Globus pallidus (tissue), 1 donor: ENCODE measurements at regions not wholly inside any gene's neighbourhood (a gene's known extent, or its start where the extent isn't known, plus 50 kb on each side); places are given as distances from the start of the nearest gene placed in this dataset.

Experiments used
- DNase-seq: peaks from one replicate; pipeline ENCODE4 v3.0.0-alpha.2; 2015; ENCODE audit warnings: low spot score

DNA sequence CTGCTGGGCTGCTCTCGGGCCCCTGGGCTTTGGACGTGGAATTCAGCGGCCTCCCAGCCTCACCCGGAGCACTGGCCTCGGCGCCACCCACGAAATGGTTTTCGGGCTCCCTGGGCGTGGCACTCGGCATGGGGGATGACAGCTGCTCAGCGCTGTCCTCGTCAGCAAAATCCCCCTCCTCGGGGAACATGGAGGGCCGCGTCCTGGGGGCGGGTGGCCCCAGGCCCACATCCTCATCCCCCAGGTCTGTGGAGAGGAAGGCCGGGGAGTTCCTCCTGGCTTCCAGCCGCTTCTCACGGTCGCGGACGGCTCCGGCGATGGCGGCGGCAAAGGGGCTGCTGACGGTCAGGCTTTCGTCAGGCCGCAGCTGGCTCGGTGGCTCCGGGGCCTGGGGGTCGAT is 88.4 kb downstream of the CTTN start:
- DNase-seq, result no peak

- no peak for DNase-seq
These were observed 88.8 kb downstream of the CTTN start for GRCh38 chr11:70487160-70487559.

GRCh38 chr11:70487756-70488155 is 89.4 kb downstream of the CTTN start:
- no peak for DNase-seq

DNA sequence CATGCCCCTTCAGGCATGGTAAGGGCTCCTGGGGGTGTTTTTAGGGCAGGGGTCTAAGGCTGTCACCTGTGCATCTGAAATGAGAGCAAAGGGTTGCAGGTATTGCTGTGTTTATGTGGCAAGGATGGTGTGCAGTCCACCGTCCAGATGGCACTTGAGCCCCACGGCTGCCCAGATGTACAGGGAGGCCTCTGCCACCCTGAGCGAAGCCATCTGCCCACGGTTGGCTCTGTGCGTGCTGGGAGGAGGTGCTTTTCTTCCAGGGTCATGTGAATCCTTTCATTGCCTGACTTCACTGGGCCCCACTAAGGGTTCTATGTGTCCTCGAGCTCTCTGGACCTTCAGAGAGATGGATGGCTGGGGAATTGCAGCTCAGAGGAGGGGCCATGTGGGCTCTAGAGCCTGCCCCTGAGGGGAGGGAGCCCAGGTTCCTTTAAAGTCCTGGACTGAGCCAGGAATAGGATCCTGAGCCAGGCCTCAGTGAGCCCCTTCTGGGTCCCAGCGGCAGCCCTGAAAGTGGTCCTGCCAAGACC is 89.9 kb downstream of the CTTN start:
- no peak for DNase-seq

GRCh38 chr11:70489276-70489675 is 90.9 kb downstream of the CTTN start:
- no peak for DNase-seq

DNA sequence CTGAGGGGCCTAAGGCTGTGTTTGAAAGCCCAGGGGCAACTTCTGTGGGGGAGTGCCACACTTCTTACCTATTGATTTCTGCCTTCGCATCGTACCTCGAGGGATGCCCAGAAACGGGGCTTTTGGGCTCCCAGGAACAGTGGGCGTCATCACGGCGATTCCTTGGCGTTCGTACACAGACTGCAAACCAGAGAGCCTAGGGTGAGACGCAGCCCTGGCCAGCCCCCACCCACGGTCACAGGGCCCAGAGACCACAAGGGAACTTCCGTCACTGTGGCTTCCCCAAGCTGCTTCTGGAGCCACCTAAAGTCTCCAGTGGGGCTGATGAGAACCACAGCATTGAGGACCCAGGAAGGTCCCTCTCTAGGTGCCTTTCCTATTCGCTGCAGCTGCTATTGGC is 91.9 kb downstream of the CTTN start:
- DNase-seq, result no peak

DNA sequence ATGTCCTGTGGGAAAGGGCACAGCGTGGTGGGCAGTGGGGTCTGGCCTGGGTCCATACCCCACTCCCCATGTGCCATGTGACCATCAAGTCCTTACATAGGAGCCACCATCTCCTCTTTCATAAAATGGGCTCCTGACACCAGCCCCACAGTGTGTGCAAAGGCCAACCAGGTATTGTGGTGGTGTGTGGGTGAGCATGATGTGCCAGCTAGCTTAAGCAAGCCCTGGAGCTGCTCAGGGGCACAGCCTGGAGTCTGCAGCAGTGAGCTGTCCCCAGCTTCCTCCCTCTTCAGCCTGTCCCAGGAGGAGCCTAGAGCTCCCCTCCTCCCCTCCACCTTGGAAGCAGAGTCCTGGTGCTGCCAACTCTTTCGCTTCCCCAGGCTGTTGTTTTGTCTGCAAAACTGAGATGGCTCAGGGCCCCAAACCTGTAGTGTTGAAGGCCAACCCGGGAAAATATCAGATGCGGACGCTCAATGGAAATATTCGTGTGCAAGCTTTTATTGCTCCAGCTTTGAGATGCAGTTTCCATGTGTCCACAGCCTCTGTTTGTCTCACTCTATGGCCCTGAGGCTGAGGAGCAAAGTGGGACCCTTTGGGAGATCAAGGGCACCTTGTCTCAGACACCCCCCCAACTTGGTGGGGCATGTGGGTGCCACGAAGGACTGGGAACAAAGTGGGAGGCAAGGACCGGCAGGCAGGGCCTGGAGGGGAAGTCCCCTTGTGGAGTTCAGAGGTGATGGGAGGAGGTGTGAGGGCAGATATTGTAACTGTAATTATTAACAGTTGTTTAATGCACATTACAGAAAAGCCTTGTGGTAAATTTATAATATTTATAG is 92.6 kb downstream of the CTTN start:
- no peak for DNase-seq

DNA sequence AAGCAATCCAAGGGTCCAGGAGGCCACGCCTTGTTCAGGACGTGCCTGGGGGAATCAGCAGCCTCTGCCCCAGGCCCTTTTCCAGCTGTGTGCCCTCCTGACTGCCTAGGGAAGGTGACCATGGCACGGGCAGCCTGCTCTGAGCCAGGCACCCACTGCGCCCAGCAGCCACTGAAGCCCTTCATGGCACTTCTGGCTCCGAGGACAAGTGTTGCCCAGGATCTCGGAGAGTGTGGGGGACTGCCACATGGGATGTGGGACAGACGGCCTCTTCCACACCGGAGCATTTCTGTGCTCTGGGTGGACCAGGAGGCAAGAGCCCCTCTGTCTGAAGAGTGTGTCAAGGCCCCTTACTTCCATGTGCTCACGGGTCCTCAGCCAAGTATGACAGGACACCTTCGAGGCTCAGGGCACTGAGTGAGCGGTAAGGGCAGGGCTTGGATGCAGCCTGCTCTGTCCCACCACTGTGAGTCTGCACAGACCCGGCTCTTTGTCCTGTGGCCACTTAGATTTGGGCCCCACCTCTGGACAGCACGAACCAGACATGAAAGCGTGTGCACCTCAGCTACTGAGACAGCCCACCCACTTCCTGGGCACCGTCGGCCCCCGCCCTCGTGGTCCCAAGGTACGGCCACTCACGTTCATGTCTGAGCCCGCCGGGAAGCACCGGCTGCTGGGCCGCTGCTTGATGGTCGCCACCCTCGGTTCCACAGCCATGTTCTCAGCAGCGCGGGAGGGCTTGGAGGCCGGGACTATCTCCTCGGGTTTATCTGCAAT is 93.6 kb downstream of the CTTN start:
- no peak for DNase-seq

DNA sequence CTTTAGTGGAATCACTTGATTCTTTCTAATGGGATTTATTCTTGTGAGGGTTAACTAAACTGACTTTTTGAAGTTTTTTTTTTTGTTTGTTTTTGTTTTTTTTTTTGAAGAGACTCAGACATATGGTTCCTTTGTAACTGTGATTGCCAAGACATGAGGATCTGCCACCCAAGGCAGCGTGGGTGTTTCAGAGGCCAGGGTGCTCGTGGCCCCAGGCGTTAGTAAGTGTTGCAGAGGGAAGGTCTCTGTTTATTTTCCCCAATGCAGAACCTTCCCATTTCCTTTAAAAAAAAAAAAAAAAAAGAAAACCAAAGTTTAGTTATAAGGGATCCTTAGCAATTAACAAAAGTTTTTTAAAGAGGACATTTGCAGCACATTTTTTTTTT is 94.8 kb downstream of the CTTN start:
- no peak for DNase-seq

GRCh38 chr11:70493891-70494290 is 95.6 kb downstream of the CTTN start:
- DNase-seq, result no peak

DNA sequence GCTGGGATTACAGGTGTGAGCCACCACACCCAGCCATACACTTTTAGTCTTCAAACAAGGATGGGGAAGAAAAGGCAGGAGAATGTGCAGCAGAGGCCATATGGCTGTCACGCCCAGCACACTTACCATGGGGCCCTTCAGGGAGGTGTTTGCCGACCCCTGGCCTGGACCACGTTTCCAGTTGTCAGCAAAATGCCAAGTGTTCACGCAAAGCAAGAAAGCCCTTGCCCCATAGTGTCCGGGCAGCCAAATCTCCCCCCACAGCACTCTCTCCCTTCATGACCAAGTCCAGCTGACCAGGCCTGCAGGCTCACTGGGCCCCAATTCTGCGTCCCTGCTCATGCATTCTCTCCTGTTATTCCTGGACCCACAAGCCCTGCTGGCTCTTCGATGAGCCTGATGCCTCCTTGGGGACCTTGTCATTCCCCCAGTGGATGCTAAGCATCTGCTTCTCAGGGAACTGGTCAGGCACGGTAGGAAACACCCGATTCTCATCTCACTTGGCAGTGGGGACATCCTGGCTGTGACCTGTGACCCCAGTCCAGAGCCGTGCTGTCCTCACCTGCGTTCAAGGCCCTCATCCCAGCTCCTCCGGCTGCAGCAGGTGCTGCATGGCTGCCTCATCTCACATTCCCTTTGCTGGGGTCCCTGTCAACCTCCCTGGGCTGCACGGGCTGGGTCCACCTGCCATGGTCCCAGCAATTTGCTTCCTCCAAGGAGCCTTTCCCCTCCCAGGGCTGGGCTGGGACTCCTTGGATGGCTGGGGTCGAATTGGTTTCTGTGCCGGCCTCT is 96.4 kb downstream of the CTTN start:
- DNase-seq, result no peak

- no peak for DNase-seq
These were observed 97.3 kb downstream of the CTTN start for GRCh38 chr11:70495351-70496310.

DNA sequence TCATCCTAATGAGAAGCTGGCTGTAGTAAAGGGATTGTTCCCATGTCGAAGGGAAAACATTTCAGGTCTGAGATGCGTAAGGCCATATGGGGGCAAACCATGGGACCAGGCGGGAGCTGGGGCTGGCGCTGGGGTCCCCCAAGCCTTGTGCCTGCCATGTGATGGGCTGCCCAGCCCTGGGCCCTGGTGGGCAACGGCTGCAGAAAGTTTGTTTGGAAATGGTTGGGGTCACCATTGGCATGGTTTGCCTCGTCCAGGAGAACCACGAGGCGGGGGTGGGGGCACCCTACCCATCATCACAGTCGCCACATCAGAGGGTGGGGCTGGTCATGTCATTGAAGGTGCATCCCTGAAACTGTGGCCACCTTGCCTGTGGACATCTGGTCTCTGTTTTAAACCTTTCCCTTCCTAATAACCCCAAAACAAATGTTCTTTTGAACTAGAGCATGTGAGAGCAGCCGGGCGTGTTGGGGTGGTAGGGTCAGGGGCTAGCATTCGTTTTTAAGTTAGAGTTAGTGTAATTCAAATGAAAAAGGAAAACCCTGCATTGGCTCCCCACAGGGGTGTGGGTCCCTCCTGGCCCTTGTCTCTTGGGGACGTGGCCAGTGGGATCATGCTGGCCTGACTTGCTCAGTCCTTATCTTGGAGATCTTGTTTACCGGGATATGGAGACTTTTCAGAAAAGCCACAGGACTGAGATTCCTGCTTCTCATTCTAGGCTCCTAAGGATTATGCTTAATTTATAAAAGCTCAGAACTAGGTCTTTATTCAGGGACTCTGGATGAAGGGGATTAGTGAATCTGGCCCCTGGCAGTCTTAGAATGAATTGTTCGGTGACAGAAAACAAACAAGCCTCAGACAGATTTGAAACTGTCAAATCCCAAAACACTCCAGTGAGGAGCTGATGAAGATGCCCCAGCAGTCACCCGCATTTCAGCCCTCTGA is 98.5 kb downstream of the CTTN start:
- no peak for DNase-seq

DNA sequence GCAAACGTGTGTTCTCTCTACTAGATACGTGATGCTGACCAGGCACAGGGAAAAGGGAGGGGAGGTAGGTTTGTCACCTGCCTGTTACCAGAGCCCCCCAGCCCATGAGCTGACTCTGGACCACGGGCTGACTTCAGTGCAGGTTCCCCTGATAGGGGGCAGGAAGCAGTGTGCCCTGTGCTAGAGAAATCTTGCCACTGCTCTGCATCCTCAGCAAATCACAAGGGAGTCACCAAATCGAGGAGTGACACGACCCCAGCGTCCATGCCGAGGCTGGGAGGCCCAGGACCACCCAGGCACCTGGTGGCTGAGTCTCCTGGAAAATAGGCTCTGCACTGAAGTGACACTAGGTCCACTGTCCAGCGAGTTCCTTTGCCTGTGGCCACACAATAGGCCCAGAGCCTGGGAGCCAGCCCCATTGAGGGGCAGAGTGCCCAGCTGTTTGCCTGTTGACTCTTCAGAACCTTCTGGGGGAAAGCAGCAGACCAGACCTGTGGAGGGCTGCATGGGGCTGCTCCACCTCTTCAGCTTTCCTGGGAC is 99.3 kb downstream of the CTTN start:
- no peak for DNase-seq

DNA sequence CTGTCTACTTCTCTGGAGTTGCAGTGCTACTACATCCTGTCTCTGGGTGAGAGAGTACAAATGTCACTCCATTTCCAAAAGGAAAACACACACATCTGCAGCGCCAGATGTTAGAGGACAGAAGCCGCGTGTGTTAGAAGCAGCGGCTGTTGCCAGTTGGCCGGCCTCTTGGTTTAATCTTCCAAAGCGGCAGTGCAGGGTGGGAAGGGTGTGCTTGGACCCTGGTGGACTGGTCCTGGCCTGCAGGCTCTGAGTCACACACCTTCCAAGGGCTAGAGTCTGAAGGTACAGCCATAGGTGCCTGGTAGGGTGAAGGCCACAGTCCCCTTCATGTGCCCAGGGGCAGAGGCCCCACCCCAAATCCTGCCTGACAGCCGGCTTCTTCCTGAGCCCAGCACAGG is 99.8 kb downstream of the CTTN start:
- no peak for DNase-seq

DNA sequence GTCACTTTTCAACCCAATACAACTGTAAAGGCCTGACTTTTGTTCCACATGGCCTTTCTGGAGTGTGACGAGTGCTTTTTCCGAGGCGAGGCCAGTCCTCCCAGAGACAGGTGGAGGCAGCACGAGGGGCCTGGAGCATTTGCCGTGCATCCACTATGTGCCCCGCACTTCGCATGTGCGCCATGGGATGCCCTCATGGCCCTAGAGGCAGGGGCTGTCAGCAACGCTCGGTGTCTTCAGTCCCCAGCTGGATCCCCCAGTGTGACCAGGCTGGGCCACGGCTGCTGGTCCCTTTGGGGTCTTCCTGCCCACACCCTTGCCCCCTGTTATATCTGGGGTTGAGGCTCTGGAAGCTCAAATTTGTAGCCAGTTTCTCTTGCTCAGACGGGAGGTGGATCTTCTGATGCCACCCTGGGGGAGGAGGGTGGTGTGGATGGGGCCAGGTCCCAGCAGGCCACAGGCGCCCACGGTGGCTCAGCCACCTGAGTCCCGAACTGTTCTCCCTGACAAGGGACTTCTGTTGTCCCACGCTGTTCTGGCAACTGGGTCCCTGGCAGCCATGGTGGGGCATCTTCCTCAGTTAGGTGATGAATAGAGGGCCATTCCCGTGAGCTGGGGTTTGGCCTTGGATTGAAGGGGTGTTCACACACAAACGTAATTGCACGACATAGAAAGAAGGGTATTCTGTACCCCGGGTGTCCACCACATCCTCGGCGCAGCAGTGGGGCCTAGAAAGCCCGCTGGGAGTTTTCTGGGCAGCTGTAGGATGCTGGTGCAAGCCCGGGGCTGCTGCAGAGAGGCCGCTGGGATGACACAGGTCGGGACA is 100.9 kb downstream of the CTTN start:
- no peak for DNase-seq

GRCh38 chr11:70500076-70500847 is 101.9 kb downstream of the CTTN start:
- DNase-seq, result no peak
